Left renal cortex interstitium (tissue), 4 donors: ENCODE measurements at regions not wholly inside any gene's neighbourhood (a gene's known extent, or its start where the extent isn't known, plus 50 kb on each side); places are given as distances from the start of the nearest gene placed in this dataset.
"Not testable (repeated sequence)": the region's sequence is repeated elsewhere in the genome, so short reads cannot be mapped to it uniquely, and the experiment has no call there.

Experiments used
- DNase-seq, 4 donors: peaks; one replicate each; pipeline ENCODE4 v3.0.0-alpha.2; 2013; ENCODE audit warnings: low read depth in 4 of 4, low spot score in 2 of 4, missing footprints in 1 of 4

GRCh38 chr12:89075880-89076540 lies 276.3 kb downstream of the DUSP6 start:
- no peak for DNase-seq

GRCh38 chr12:89073659-89074058 lies 278.6 kb downstream of the DUSP6 start:
- no peak for DNase-seq

GRCh38 chr12:89073027-89073398 lies 279.3 kb downstream of the DUSP6 start:
- no peak for DNase-seq

GRCh38 chr12:89072294-89073026 lies 279.8 kb downstream of the DUSP6 start:
- no peak for DNase-seq

GRCh38 chr12:89070603-89071002 lies 281.7 kb downstream of the DUSP6 start:
- no peak for DNase-seq

- no peak for DNase-seq
Observed at GRCh38 chr12:89069431-89069830, 282.9 kb downstream of the DUSP6 start.

GRCh38 chr12:89067421-89068187 lies 284.7 kb downstream of the DUSP6 start:
- no peak for DNase-seq

- no peak for DNase-seq
Observed at GRCh38 chr12:89064780-89065179, 287.5 kb downstream of the DUSP6 start.

GRCh38 chr12:89064151-89064550 lies 288.1 kb downstream of the DUSP6 start:
- no peak for DNase-seq

GRCh38 chr12:89062996-89063395 lies 289.3 kb downstream of the DUSP6 start:
- no peak for DNase-seq

GRCh38 chr12:89059721-89060541 lies 292.4 kb downstream of the DUSP6 start:
- DNase-seq: no peak

GRCh38 chr12:89059056-89059455 lies 293.2 kb downstream of the DUSP6 start:
- DNase-seq: no peak

- DNase-seq: no peak
Observed at GRCh38 chr12:89058402-89058801, 293.9 kb downstream of the DUSP6 start.

- not testable (repeated sequence) for DNase-seq
Observed at GRCh38 chr12:89053817-89054216, 298.5 kb downstream of the DUSP6 start.

- DNase-seq: peak in 2 of 4 donors; percentile 41 to 59
Observed at GRCh38 chr12:89051065-89051677, 301.1 kb downstream of the DUSP6 start.

- no peak for DNase-seq
Observed at GRCh38 chr12:89047856-89048418, 304.4 kb downstream of the DUSP6 start.

- DNase-seq: no peak
Observed at GRCh38 chr12:89041078-89041477, 311.2 kb downstream of the DUSP6 start.

- DNase-seq: no peak
Observed at GRCh38 chr12:89040146-89040964, 311.9 kb downstream of the DUSP6 start.
